Hepatic stellate cell (primary cell): ENCODE measurements at regions not wholly inside any gene's neighbourhood (a gene's known extent, or its start where the extent isn't known, plus 50 kb on each side); places are given as distances from the start of the nearest gene placed in this dataset.
"Not testable (repeated sequence)": the region's sequence is repeated elsewhere in the genome, so short reads cannot be mapped to it uniquely, and the experiment has no call there.

Source experiments
- DNase-seq: peaks from one replicate; pipeline ENCODE4 v3.0.0; 2011; ENCODE audit warnings: low spot score

GRCh38 chr3:11739706-11740105, 96.0 kb upstream of the VGLL4 start:
- DNase-seq: no peak

- no peak for DNase-seq
These were observed 95.4 kb upstream of the VGLL4 start for GRCh38 chr3:11739123-11739522.

GRCh38 chr3:11737742-11738141, 94.0 kb upstream of the VGLL4 start:
- no peak for DNase-seq

- DNase-seq: no peak
These were observed 92.6 kb upstream of the VGLL4 start for GRCh38 chr3:11736136-11736833.

GRCh38 chr3:11735638-11736037, 91.9 kb upstream of the VGLL4 start:
- no peak for DNase-seq

GRCh38 chr3:11735111-11735510, 91.4 kb upstream of the VGLL4 start:
- not testable (repeated sequence) for DNase-seq

GRCh38 chr3:11733914-11734313, 90.2 kb upstream of the VGLL4 start:
- no peak for DNase-seq

GRCh38 chr3:11727207-11727606, 83.5 kb upstream of the VGLL4 start:
- no peak for DNase-seq

GRCh38 chr3:11726146-11726545, 82.4 kb upstream of the VGLL4 start:
- no peak for DNase-seq

GRCh38 chr3:11725340-11725641, 81.6 kb upstream of the VGLL4 start:
- not testable (repeated sequence) for DNase-seq

- no peak for DNase-seq
These were observed 81.1 kb upstream of the VGLL4 start for GRCh38 chr3:11724615-11725339.

GRCh38 chr3:11721479-11721878, 77.8 kb upstream of the VGLL4 start:
- no peak for DNase-seq

- no peak for DNase-seq
These were observed 77.2 kb upstream of the VGLL4 start for GRCh38 chr3:11720917-11721411.

- DNase-seq: peak; percentile 68
These were observed 76.7 kb upstream of the VGLL4 start for GRCh38 chr3:11720304-11720898.

- DNase-seq: peak; percentile 93
These were observed 75.9 kb upstream of the VGLL4 start for GRCh38 chr3:11719406-11720303.

- DNase-seq: peak; percentile 79
These were observed 75.1 kb upstream of the VGLL4 start for GRCh38 chr3:11718637-11719405.

- DNase-seq: peak; percentile 69
These were observed 74.3 kb upstream of the VGLL4 start for GRCh38 chr3:11717768-11718636.

GRCh38 chr3:11717301-11717700, 73.6 kb upstream of the VGLL4 start:
- DNase-seq: peak; percentile 67

GRCh38 chr3:11716573-11717290, 73.0 kb upstream of the VGLL4 start:
- no peak for DNase-seq

GRCh38 chr3:11713171-11713570, 69.5 kb upstream of the VGLL4 start:
- no peak for DNase-seq
